IMR-90 (cell line): ENCODE measurements at regions not wholly inside any gene's neighbourhood (a gene's known extent, or its start where the extent isn't known, plus 50 kb on each side); places are given as distances from the start of the nearest gene placed in this dataset.

Experiments used
- ATAC-seq: fragments of 200-7000 bp; cut with Tn5 transposase; 2 replicates; pipeline ENCODE4 v1.9.1; 2020; ENCODE audit warnings: low read depth, mild to moderate bottlenecking, moderate library complexity
- BruUV-seq: library from RNA; stranded (reverse); fragments of 400-500 nt; replicated peaks from 2 replicates; lab custom pipeline; 2021; lab: Mats Ljungman, UMichigan
- CTCF ChIA-PET: fragments of 300-600 bp; formaldehyde crosslinking; extraction: SDS; loops from one replicate; lab custom pipeline; 2021; ENCODE audit warnings: antibody characterized with exemption; lab: Yijun Ruan, JAX
- POLR2A ChIA-PET: fragments of 300-600 bp; sonication (Branson Sonifier 250); formaldehyde crosslinking; loops from one replicate; lab custom pipeline; 2022; ENCODE audit warnings: antibody characterized with exemption; ENCODE audit not compliant: unreplicated experiment; lab: Charles Lee
- DNase-seq: peaks from one replicate; pipeline ENCODE4 v3.0.0; 2013
- H2AFZ ChIP-seq: replicated peaks from 2 replicates; pipeline ENCODE3; 2013; ENCODE audit warnings: low read length, mild to moderate bottlenecking; ENCODE audit not compliant: poor library complexity
- H2AK5ac ChIP-seq: 2 replicates; pipeline ENCODE4 v1.6.1; 2013; ENCODE audit warnings: low read depth, low read length, inconsistent platforms
- H2AK9ac ChIP-seq: replicated peaks from 2 replicates; pipeline ENCODE3; 2013; ENCODE audit warnings: mild to moderate bottlenecking, low read depth, low read length, moderate library complexity; ENCODE audit not compliant: poor library complexity
- H2BK120ac ChIP-seq: 2 replicates; pipeline ENCODE4 v1.6.1; 2013; ENCODE audit warnings: low read depth, low read length, inconsistent platforms
- H2BK15ac ChIP-seq: 3 replicates; pipeline ENCODE4 v1.6.1; 2013; ENCODE audit warnings: low read depth, low read length, inconsistent platforms
- H2BK20ac ChIP-seq: 2 replicates; pipeline ENCODE4 v1.6.1; 2013; ENCODE audit warnings: low read depth, mild to moderate bottlenecking, inconsistent platforms, low read length, moderate library complexity
- H2BK5ac ChIP-seq: 2 replicates; pipeline ENCODE4 v1.6.1; 2013; ENCODE audit warnings: mild to moderate bottlenecking, low read depth, low read length, inconsistent platforms; ENCODE audit not compliant: poor library complexity, severe bottlenecking
- H3K14ac ChIP-seq: replicated peaks from 2 replicates; pipeline ENCODE4 v1.6.1; 2013; ENCODE audit warnings: low read depth, low read length, inconsistent platforms
- H3K18ac ChIP-seq: 2 replicates; pipeline ENCODE4 v1.6.1; 2013; ENCODE audit warnings: low read depth, low read length, control low read depth
- H3K23ac ChIP-seq: 2 replicates; pipeline ENCODE4 v1.6.1; 2013; ENCODE audit warnings: low read depth, low read length, inconsistent platforms
- H3K27ac ChIP-seq: 2 replicates; pipeline ENCODE4 v1.5.1; 2013; ENCODE audit warnings: mild to moderate bottlenecking, control low read depth, low read length; ENCODE audit not compliant: insufficient read depth
- H3K27me3 ChIP-seq: 2 replicates; pipeline ENCODE4 v1.6.1; 2013; ENCODE audit warnings: low read length; ENCODE audit not compliant: control insufficient read depth, insufficient read depth
- H3K36me3 ChIP-seq: 2 replicates; pipeline ENCODE4 v1.6.1; 2013; ENCODE audit warnings: low read length, mixed read lengths; ENCODE audit not compliant: control insufficient read depth, insufficient read depth
- H3K4ac ChIP-seq: 2 replicates; pipeline ENCODE4 v1.6.1; 2013; ENCODE audit warnings: low read depth, low read length, inconsistent platforms
- H3K4me1 ChIP-seq: 2 replicates; pipeline ENCODE4 v1.6.1; 2013; ENCODE audit warnings: low read length, mixed read lengths; ENCODE audit not compliant: control insufficient read depth, insufficient read depth
- H3K4me2 ChIP-seq: 2 replicates; pipeline ENCODE4 v1.6.1; 2013; ENCODE audit warnings: low read depth, mild to moderate bottlenecking, control low read depth, low read length, moderate library complexity
- H3K4me3 ChIP-seq: 2 replicates; pipeline ENCODE4 v1.5.1; 2013; ENCODE audit warnings: low read depth, mild to moderate bottlenecking, control low read depth, low read length, moderate library complexity; ENCODE audit not compliant: insufficient read depth
- H3K56ac ChIP-seq: 2 replicates; pipeline ENCODE4 v1.6.1; 2013; ENCODE audit warnings: low read length, inconsistent platforms; ENCODE audit not compliant: insufficient read depth; ENCODE audit errors: extremely low read depth
- H3K79me1 ChIP-seq, 2 experiments: 2 replicates each; pipeline ENCODE4 v1.6.1; 2013; ENCODE audit warnings: low read length in 2 of 2, inconsistent platforms in 1 of 2, low read depth in 1 of 2
- H3K9ac ChIP-seq: 2 replicates; pipeline ENCODE4 v1.6.1; 2013; ENCODE audit warnings: low read depth, low read length, control low read depth
- H3K9me1 ChIP-seq: 2 replicates; pipeline ENCODE4 v1.6.1; 2013; ENCODE audit warnings: low read length, inconsistent platforms; ENCODE audit not compliant: insufficient read depth
- H3K9me3 ChIP-seq: 2 replicates; pipeline ENCODE4 v1.6.1; 2013; ENCODE audit warnings: low read length; ENCODE audit not compliant: control insufficient read depth, insufficient read depth
- H4K20me1 ChIP-seq: 2 replicates; pipeline ENCODE4 v1.6.1; 2013; ENCODE audit warnings: low read length, inconsistent platforms; ENCODE audit not compliant: insufficient read depth
- H4K5ac ChIP-seq: 2 replicates; pipeline ENCODE4 v1.6.1; 2013; ENCODE audit warnings: mild to moderate bottlenecking, low read depth, low read length, control low read depth
- H4K8ac ChIP-seq, 2 experiments: 2 replicates each; pipeline ENCODE4 v1.6.1; 2013; ENCODE audit warnings: low read depth in 2 of 2, low read length in 2 of 2, control low read depth in 1 of 2, inconsistent platforms in 1 of 2
- H4K91ac ChIP-seq: 2 replicates; pipeline ENCODE4 v1.6.1; 2013; ENCODE audit warnings: low read depth, low read length, inconsistent platforms; ENCODE audit not compliant: insufficient read depth
- CEBPB ChIP-seq: IDR thresholded peaks from 2 replicates; pipeline ENCODE4 v1.6.1; 2012; ENCODE audit warnings: low read depth, low read length, improper control_type of control experiment
- FOS ChIP-seq: fragments of 150-350 bp; IDR thresholded peaks from 2 replicates; pipeline ENCODE4 v1.6.1; 2016; ENCODE audit warnings: low read depth, low read length
- WGBS, 2 experiments: methylation state at CpG; one replicate each; pipeline versions ENCODE4 v1.1.5 to v1.1.7; 2013; ENCODE audit warnings: missing lambda C conversion rate in 2 of 2; ENCODE audit not compliant: insufficient read length in 1 of 2; ENCODE audit errors: extremely low coverage in 2 of 2; 5-methylcytosine and 5-hydroxymethylcytosine counted together
- dilution Hi-C: fragments of 300-500 bp; cut with HindIII; formaldehyde crosslinking; loops from one replicate; pipeline ENCODE4 v1.14.3; 2018; ENCODE audit warnings: low sequenced_read_pairs; ENCODE audit not compliant: unreplicated experiment
- in situ Hi-C: fragments of 300-500 bp; cut with MboI; formaldehyde crosslinking; loops from 3 replicates; pipeline ENCODE4 v1.14.3; 2019; ENCODE audit warnings: low sequenced_read_pairs, inconsistent platforms, mixed read lengths
- intact Hi-C: fragments of 100-400 bp; cut with micrococcal nuclease; formaldehyde crosslinking; loops from 2 replicates; pipeline ENCODE4 v1.10.0; 2022
- TF ChIP-seq, protein P1 (sequence below): conservative IDR thresholded peaks from 2 replicates; pipeline ENCODE4 v1.5.1; 2012; ENCODE audit warnings: mild to moderate bottlenecking, low read depth, low read length, improper control_type of control experiment

DNA sequence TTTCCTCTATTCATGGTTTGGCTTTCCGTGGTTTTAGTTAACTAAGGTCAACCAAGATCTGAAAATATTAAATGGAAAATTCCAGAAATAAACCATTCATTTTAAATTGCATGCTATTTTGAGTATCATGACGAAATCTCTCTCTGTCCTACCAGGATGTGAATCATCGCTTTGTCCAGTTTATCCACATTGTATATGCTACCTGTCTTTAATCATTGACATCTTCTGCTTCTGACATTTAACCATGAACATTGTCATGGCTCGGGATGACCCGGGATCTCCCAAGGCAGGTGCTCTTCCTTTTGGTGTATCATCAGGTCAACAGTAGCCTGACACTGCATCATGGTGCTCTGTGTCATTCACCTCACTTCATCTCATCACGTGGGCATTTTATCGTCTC is 125.5 kb upstream of the HNRNPU start:
- Histone ChIP-seq H3K23ac (no peak overlapping the region), H4K91ac (no peak overlapping the region), H2BK20ac (peak overlapping the region; percentile 78; the same call in 1 of the 2 replicates), H2BK5ac (peak overlapping the region; percentile 80), H3K56ac (no peak overlapping the region), H2BK120ac (no peak overlapping the region), H3K9me1 (peaks cover 6% of the 10 kb centered on the region; the same call in 1 of the 2 replicates), H4K8ac (no peak overlapping the region; a peak in 1 of 4 replicates), H2AFZ (no peak overlapping the region), H3K14ac (no peak overlapping the region; the same call in 1 of the 2 replicates), H2AK9ac (no peak overlapping the region), H3K9me3 (peaks cover 3% of the 10 kb centered on the region; the same call in 1 of the 2 replicates), H4K20me1 (no peaks in the 10 kb centered on the region), H3K4me2 (0 out of 2 replicates have a peak overlapping the region, but pooled peaks have one; percentile 46), H2BK15ac (peak overlapping the region; percentile 65; the same call in 1 of the 3 replicates), H4K5ac (no peak overlapping the region), H3K9ac (no peak overlapping the region), H2AK5ac (0 out of 2 replicates have a peak overlapping the region, but pooled peaks have one; percentile 59), H3K18ac (no peak overlapping the region), H3K27me3 (no peaks in the 10 kb centered on the region), H3K79me1 (peaks cover 0 to 16% of the 10 kb centered on the region in 2 experiments; a peak in 3 of 4 replicates), H3K4me1 (peaks cover 5% of the 10 kb centered on the region; the same call in 1 of the 2 replicates), H3K4me3 (no peak overlapping the region), H3K36me3 (no peaks in the 10 kb centered on the region), H3K4ac (no peak overlapping the region), H3K27ac (no peak overlapping the region)
- POLR2A ChIA-PET: no interaction called here
- WGBS, 2 experiments: 82% methylated on average over 2 of the region's 7 CpGs; no CpG with 5 or more reads in 1 of the 2 experiments
- no TSS peak for BruUV-seq
- dilution Hi-C loops: no loop called here
- DNase-seq (peak; percentile 69), ATAC-seq (no peak)
- peak; percentile 70 for TF ChIP-seq CEBPB
- TF ChIP-seq, protein P1, sequence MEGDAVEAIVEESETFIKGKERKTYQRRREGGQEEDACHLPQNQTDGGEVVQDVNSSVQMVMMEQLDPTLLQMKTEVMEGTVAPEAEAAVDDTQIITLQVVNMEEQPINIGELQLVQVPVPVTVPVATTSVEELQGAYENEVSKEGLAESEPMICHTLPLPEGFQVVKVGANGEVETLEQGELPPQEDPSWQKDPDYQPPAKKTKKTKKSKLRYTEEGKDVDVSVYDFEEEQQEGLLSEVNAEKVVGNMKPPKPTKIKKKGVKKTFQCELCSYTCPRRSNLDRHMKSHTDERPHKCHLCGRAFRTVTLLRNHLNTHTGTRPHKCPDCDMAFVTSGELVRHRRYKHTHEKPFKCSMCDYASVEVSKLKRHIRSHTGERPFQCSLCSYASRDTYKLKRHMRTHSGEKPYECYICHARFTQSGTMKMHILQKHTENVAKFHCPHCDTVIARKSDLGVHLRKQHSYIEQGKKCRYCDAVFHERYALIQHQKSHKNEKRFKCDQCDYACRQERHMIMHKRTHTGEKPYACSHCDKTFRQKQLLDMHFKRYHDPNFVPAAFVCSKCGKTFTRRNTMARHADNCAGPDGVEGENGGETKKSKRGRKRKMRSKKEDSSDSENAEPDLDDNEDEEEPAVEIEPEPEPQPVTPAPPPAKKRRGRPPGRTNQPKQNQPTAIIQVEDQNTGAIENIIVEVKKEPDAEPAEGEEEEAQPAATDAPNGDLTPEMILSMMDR: no peak
- no peak for TF ChIP-seq FOS
- CTCF ChIA-PET: no interaction called here
- intact Hi-C loops: no loop called here
- in situ Hi-C loops: no loop called here
